ENCODE measurements at regions not wholly inside any gene's neighbourhood (a gene's known extent, or its start where the extent isn't known, plus 50 kb on each side); places are given as distances from the start of the nearest gene placed in this dataset.

GRCh38 chr2:162925595-162925994, 87.0 kb upstream of the KCNH7 start:
- no peak overlapping the region for H3K4me3 ChIP-seq (ENCODE audit: low read length)
- no peaks in the 10 kb centered on the region for H3K4me1 ChIP-seq (ENCODE audit: control insufficient read depth, insufficient read depth, low read length)
- DNase-seq = no peak
- no peak overlapping the region for H3K27ac ChIP-seq (ENCODE audit: low read depth, low read length)
- Mint-ChIP-seq H3K4me3 (no peak overlapping the region), H3K27me3 (ENCODE audit: insufficient read depth) (no peaks in the 10 kb centered on the region), H3K9me3 (no peaks in the 10 kb centered on the region), H3K4me1 (no peaks in the 10 kb centered on the region), H3K36me3 (ENCODE audit: low read depth) (no peaks in the 10 kb centered on the region), H3K27ac (no peak overlapping the region)
- H3K9ac ChIP-seq (ENCODE audit: extremely low read depth, low read length, poor library complexity, severe bottlenecking) = no peak overlapping the region
- no peaks in the 10 kb centered on the region for H3K27me3 ChIP-seq (ENCODE audit: control insufficient read depth, insufficient read depth, low read length, poor library complexity, severe bottlenecking)
- no peaks in the 10 kb centered on the region for H3K9me3 ChIP-seq (ENCODE audit: control insufficient read depth, low read length)
- TF ChIP-seq CTCF (conservative IDR thresholded peaks at IDR 0.05) = no peak
- H3K36me3 ChIP-seq (ENCODE audit: control insufficient read depth, insufficient read depth, low read length) = no peaks in the 10 kb centered on the region

GRCh38 chr2:162919111-162919510, 80.5 kb upstream of the KCNH7 start:
- Histone ChIP-seq H3K27ac (ENCODE audit: low read depth, low read length) (no peak overlapping the region), H3K9ac (ENCODE audit: extremely low read depth, low read length, poor library complexity, severe bottlenecking) (no peak overlapping the region), H3K36me3 (ENCODE audit: control insufficient read depth, insufficient read depth, low read length) (no peaks in the 10 kb centered on the region), H3K27me3 (ENCODE audit: control insufficient read depth, insufficient read depth, low read length, poor library complexity, severe bottlenecking) (no peaks in the 10 kb centered on the region), H3K9me3 (ENCODE audit: control insufficient read depth, low read length) (no peaks in the 10 kb centered on the region), H3K4me3 (ENCODE audit: low read length) (no peak overlapping the region), H3K4me1 (ENCODE audit: control insufficient read depth, insufficient read depth, low read length) (no peaks in the 10 kb centered on the region)
- WGBS, 2 experiments (ENCODE audit: insufficient coverage in 1 of 2, insufficient read length in 1 of 2) = 83% methylated on average over 1 of the region's 1 CpG; no CpG with 5 or more reads in 1 of the 2 experiments
- no peak for DNase-seq
- no peak for TF ChIP-seq CTCF (conservative IDR thresholded peaks at IDR 0.05)
- Mint-ChIP-seq H3K27me3 (ENCODE audit: insufficient read depth) (no peaks in the 10 kb centered on the region), H3K36me3 (ENCODE audit: low read depth) (no peaks in the 10 kb centered on the region), H3K9me3 (no peaks in the 10 kb centered on the region), H3K4me3 (no peak overlapping the region), H3K27ac (no peak overlapping the region), H3K4me1 (no peaks in the 10 kb centered on the region)

- no peaks in the 10 kb centered on the region for H3K4me1 ChIP-seq (ENCODE audit: control insufficient read depth, insufficient read depth, low read length)
- no peaks in the 10 kb centered on the region for H3K4me1 Mint-ChIP-seq
- no peak overlapping the region for H3K4me3 ChIP-seq (ENCODE audit: low read length)
- no peaks in the 10 kb centered on the region for H3K9me3 Mint-ChIP-seq
- no peak overlapping the region for H3K27ac ChIP-seq (ENCODE audit: low read depth, low read length)
- 88 to 100% methylated on average over 1 to 3 of the region's 3 CpGs for WGBS, 2 experiments (ENCODE audit: insufficient coverage in 1 of 2, insufficient read length in 1 of 2)
- H3K27me3 ChIP-seq (ENCODE audit: control insufficient read depth, insufficient read depth, low read length, poor library complexity, severe bottlenecking) = no peaks in the 10 kb centered on the region
- H3K9ac ChIP-seq (ENCODE audit: extremely low read depth, low read length, poor library complexity, severe bottlenecking) = no peak overlapping the region
- H3K36me3 ChIP-seq (ENCODE audit: control insufficient read depth, insufficient read depth, low read length) = no peaks in the 10 kb centered on the region
- H3K27me3 Mint-ChIP-seq (ENCODE audit: insufficient read depth) = no peaks in the 10 kb centered on the region
- no peak for DNase-seq
- TF ChIP-seq CTCF (conservative IDR thresholded peaks at IDR 0.05) = no peak
- H3K4me3 Mint-ChIP-seq = no peak overlapping the region
- H3K9me3 ChIP-seq (ENCODE audit: control insufficient read depth, low read length) = no peaks in the 10 kb centered on the region
- no peaks in the 10 kb centered on the region for H3K36me3 Mint-ChIP-seq (ENCODE audit: low read depth)
- no peak overlapping the region for H3K27ac Mint-ChIP-seq
Observed at GRCh38 chr2:162917626-162918025, 79.1 kb upstream of the KCNH7 start.

Data from endodermal cell (in vitro differentiated cells).